HepG2 (cell line): ENCODE measurements at regions not wholly inside any gene's neighbourhood (a gene's known extent, or its start where the extent isn't known, plus 50 kb on each side); places are given as distances from the start of the nearest gene placed in this dataset.

Experiments
- ATRX ChIP-seq: sonication (generic); formaldehyde crosslinking; IDR thresholded peaks from 2 replicates; pipeline ENCODE4 v1.4.0; 2020; ENCODE audit warnings: missing genetic modification reagents, borderline replicate concordance
- BRCA1 ChIP-seq: sonication (generic); formaldehyde crosslinking; IDR thresholded peaks from 2 replicates; pipeline ENCODE4 v1.4.0; 2020; ENCODE audit warnings: missing genetic modification reagents
- CBX2 ChIP-seq, 2 experiments: fragments of 200-600 bp in 1 of 2; sonication (generic); formaldehyde crosslinking in 1 of 2; IDR thresholded peaks; 2 replicates each; pipeline versions ENCODE4 v1.7.0 to v1.8.1; 2018 to 2022; ENCODE audit warnings: low read depth in 2 of 2, low read length in 1 of 2, mild to moderate bottlenecking in 1 of 2, missing genetic modification reagents in 1 of 2
- CREB1 ChIP-seq, 2 experiments: fragments of 450-650 bp in 1 of 2; IDR thresholded peaks; 2 replicates each; pipeline ENCODE4 v1.6.1; 2016 to 2017; ENCODE audit warnings: control low read depth in 1 of 2, mild to moderate bottlenecking in 1 of 2, missing compliant biosample characterization in 1 of 2, missing genetic modification characterization in 1 of 2
- DNMT1 ChIP-seq: sonication (generic); formaldehyde crosslinking; IDR thresholded peaks from 2 replicates; pipeline ENCODE4 v1.5.1; 2020; ENCODE audit warnings: mild to moderate bottlenecking, missing genetic modification reagents
- ETV5 ChIP-seq: IDR thresholded peaks from 2 replicates; pipeline ENCODE4 v1.6.1; 2018; ENCODE audit warnings: missing biosample characterization, missing genetic modification reagents, inconsistent platforms, borderline replicate concordance
- HMG20A ChIP-seq: IDR thresholded peaks from 2 replicates; pipeline ENCODE4 v1.6.1; 2016; ENCODE audit warnings: borderline replicate concordance
- KLF16 ChIP-seq, 2 experiments: sonication (generic) in 1 of 2; formaldehyde crosslinking in 1 of 2; IDR thresholded peaks; 2 replicates each; pipeline versions ENCODE4 v1.6.1 to v1.8.0; 2016 to 2023; ENCODE audit warnings: missing genetic modification reagents in 2 of 2, missing compliant biosample characterization in 1 of 2
- KLF6 ChIP-seq: IDR thresholded peaks from 2 replicates; pipeline ENCODE4 v1.8.0; 2016; ENCODE audit warnings: missing biosample characterization, missing genetic modification reagents
- MTA3 ChIP-seq: sonication (generic); formaldehyde crosslinking; IDR thresholded peaks from 2 replicates; pipeline ENCODE4 v1.4.0; 2020; ENCODE audit warnings: missing genetic modification reagents
- NCOR1 ChIP-seq: fragments of 200-600 bp; sonication (generic); IDR thresholded peaks from 2 replicates; pipeline ENCODE4 v1.7.0; 2017; ENCODE audit warnings: antibody characterized with exemption, low read length, borderline replicate concordance
- PAXIP1 ChIP-seq: sonication (generic); formaldehyde crosslinking; conservative IDR thresholded peaks from 2 replicates; pipeline ENCODE4 v1.4.0; 2020; ENCODE audit warnings: mild to moderate bottlenecking, missing genetic modification reagents, moderate library complexity
- PHF5A ChIP-seq: IDR thresholded peaks from one replicate; pipeline ENCODE4 v1.6.1; 2018; ENCODE audit warnings: low read depth, missing genetic modification reagents; ENCODE audit not compliant: unreplicated experiment
- SALL2 ChIP-seq: sonication (generic); formaldehyde crosslinking; IDR thresholded peaks from 2 replicates; pipeline ENCODE4 v1.8.1; 2023; ENCODE audit warnings: mild to moderate bottlenecking, missing genetic modification reagents, inconsistent platforms
- U2AF1 ChIP-seq: fragments of 200-400 bp; formaldehyde crosslinking; optimal IDR thresholded peaks from 2 replicates; pipeline ENCODE3; 2017; ENCODE audit warnings: mild to moderate bottlenecking, low read depth, low read length
- YEATS2 ChIP-seq: sonication (generic); formaldehyde crosslinking; IDR thresholded peaks from 2 replicates; pipeline ENCODE4 v1.4.0; 2020; ENCODE audit warnings: missing genetic modification reagents, borderline replicate concordance
- YY1 ChIP-seq: IDR thresholded peaks from 2 replicates; pipeline ENCODE4 v1.6.1; 2011; ENCODE audit warnings: low read length, low read depth, moderate library complexity, mild to moderate bottlenecking; ENCODE audit not compliant: insufficient read depth, insufficient replicate concordance
- ZBED4 ChIP-seq: sonication (generic); formaldehyde crosslinking; IDR thresholded peaks from 2 replicates; pipeline ENCODE4 v1.4.0; 2020; ENCODE audit warnings: missing genetic modification reagents, borderline replicate concordance
- ZMYM3 ChIP-seq: sonication (generic); formaldehyde crosslinking; IDR thresholded peaks from 2 replicates; pipeline ENCODE4 v1.5.1; 2020; ENCODE audit warnings: mild to moderate bottlenecking, missing genetic modification reagents
- ZNF160 ChIP-seq: sonication (generic); formaldehyde crosslinking; IDR thresholded peaks from 2 replicates; pipeline ENCODE4 v1.8.0; 2022; ENCODE audit warnings: mild to moderate bottlenecking, inconsistent platforms, missing genetic modification reagents
- ZNF501 ChIP-seq: sonication (generic); formaldehyde crosslinking; IDR thresholded peaks from 2 replicates; pipeline ENCODE4 v1.5.1; 2020; ENCODE audit warnings: mild to moderate bottlenecking, moderate library complexity, missing genetic modification reagents
- TF ChIP-seq, protein P1 (sequence below): sonication (generic); formaldehyde crosslinking; IDR thresholded peaks from 2 replicates; pipeline ENCODE4 v1.8.1; 2023; ENCODE audit warnings: missing genetic modification reagents, mild to moderate bottlenecking, borderline replicate concordance

- TF ChIP-seq, protein P1, sequence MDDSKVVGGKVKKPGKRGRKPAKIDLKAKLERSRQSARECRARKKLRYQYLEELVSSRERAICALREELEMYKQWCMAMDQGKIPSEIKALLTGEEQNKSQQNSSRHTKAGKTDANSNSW (CRISPR knock-in tag), result no peak
- TF ChIP-seq CBX2 (IDR thresholded peaks at IDR 0.05; ENCODE audit: low read depth, low read length) (no peak), CBX2 (CRISPR knock-in tag; IDR thresholded peaks at IDR 0.05; ENCODE audit: low read depth) (no peak), YEATS2 (CRISPR knock-in tag) (peak; percentile 52; the same call in 1 of the 2 replicates), ETV5 (CRISPR knock-in tag) (peak; percentile 45; the same call in 1 of the 2 replicates), ZMYM3 (CRISPR knock-in tag) (no peak), NCOR1 (no peak), ATRX (no peak), BRCA1 (CRISPR knock-in tag) (no peak), U2AF1 (no peak), ZBED4 (CRISPR knock-in tag) (no peak), ZNF160 (CRISPR knock-in tag) (no peak), CREB1 (IDR thresholded peaks at IDR 0.05) (no peak; the same call in 1 of the 2 replicates), CREB1 (CRISPR knock-in tag; IDR thresholded peaks at IDR 0.05) (peak; percentile 47), HMG20A (peak; percentile 36; the same call in 1 of the 2 replicates), DNMT1 (CRISPR knock-in tag) (peak; percentile 40; the same call in 1 of the 2 replicates), ZNF501 (0 out of 2 replicates have a peak, but pooled peaks have one; percentile 47), PAXIP1 (CRISPR knock-in tag) (peak; percentile 78), MTA3 (CRISPR knock-in tag) (no peak), YY1 (no peak), SALL2 (CRISPR knock-in tag) (0 out of 2 replicates have a peak, but pooled peaks have one; percentile 10), KLF6 (CRISPR knock-in tag) (0 out of 2 replicates have a peak, but pooled peaks have one; percentile 70), PHF5A (CRISPR knock-in tag) (no peak), KLF16 (CRISPR knock-in tag; IDR thresholded peaks at IDR 0.05) (peak in 1 of 2 experiments; percentile 75; a peak in 1 of 4 replicates)
Observed at GRCh38 chr5:57650360-57651069, 167.9 kb upstream of the ACTBL2 start (continued).
